GM19324 (cell line): ENCODE measurements at regions not wholly inside any gene's neighbourhood (a gene's known extent, or its start where the extent isn't known, plus 50 kb on each side); places are given as distances from the start of the nearest gene placed in this dataset.
"Not testable (repeated sequence)": the region's sequence is repeated elsewhere in the genome, so short reads cannot be mapped to it uniquely, and the experiment has no call there.

Source experiments
- ATAC-seq: cut with Tn5 transposase; IDR thresholded peaks from one replicate; pipeline ENCODE4 v1.9.1; 2021; ENCODE audit warnings: mild to moderate bottlenecking, moderate library complexity; ENCODE audit not compliant: unreplicated experiment, low FRiP score

GRCh38 chr2:35963824-35964223 lies 391.8 kb upstream of the CRIM1 start:
- no peak for ATAC-seq

GRCh38 chr2:35963357-35963756 lies 392.2 kb upstream of the CRIM1 start:
- ATAC-seq = no peak

GRCh38 chr2:35962585-35963146 lies 392.9 kb upstream of the CRIM1 start:
- ATAC-seq = no peak

GRCh38 chr2:35960596-35960995 lies 395.0 kb upstream of the CRIM1 start:
- no peak for ATAC-seq

- ATAC-seq = not testable (repeated sequence)
Observed at GRCh38 chr2:35957053-35957452, 398.5 kb upstream of the CRIM1 start.

- ATAC-seq = no peak
Observed at GRCh38 chr2:35946478-35946877, 409.1 kb upstream of the CRIM1 start.

- no peak for ATAC-seq
Observed at GRCh38 chr2:35938838-35939237, 416.7 kb upstream of the CRIM1 start.

- no peak for ATAC-seq
Observed at GRCh38 chr2:35933031-35933430, 422.5 kb upstream of the CRIM1 start.

GRCh38 chr2:35932276-35932963 lies 423.2 kb upstream of the CRIM1 start:
- no peak for ATAC-seq

- no peak for ATAC-seq
Observed at GRCh38 chr2:35931626-35932025, 424.0 kb upstream of the CRIM1 start.

- no peak for ATAC-seq
Observed at GRCh38 chr2:35931115-35931514, 424.5 kb upstream of the CRIM1 start.

GRCh38 chr2:35929551-35929950 lies 426.0 kb upstream of the CRIM1 start:
- no peak for ATAC-seq

GRCh38 chr2:35920061-35920460 lies 435.5 kb upstream of the CRIM1 start:
- no peak for ATAC-seq

- no peak for ATAC-seq
Observed at GRCh38 chr2:35915261-35915660, 440.3 kb upstream of the CRIM1 start.

GRCh38 chr2:35891936-35892335 lies 463.6 kb upstream of the CRIM1 start:
- ATAC-seq = no peak

- no peak for ATAC-seq
Observed at GRCh38 chr2:35891528-35891927, 464.1 kb upstream of the CRIM1 start.

- no peak for ATAC-seq
Observed at GRCh38 chr2:35887146-35887545, 468.4 kb upstream of the CRIM1 start.

GRCh38 chr2:35873921-35874320 lies 481.7 kb upstream of the CRIM1 start:
- no peak for ATAC-seq

- no peak for ATAC-seq
Observed at GRCh38 chr2:35871672-35872071, 483.9 kb upstream of the CRIM1 start.

- ATAC-seq = no peak
Observed at GRCh38 chr2:35870713-35871112, 484.9 kb upstream of the CRIM1 start.

- ATAC-seq = no peak
Observed at GRCh38 chr2:35864141-35864540, 491.4 kb upstream of the CRIM1 start.

GRCh38 chr2:35858216-35858615 lies 497.4 kb upstream of the CRIM1 start:
- ATAC-seq = no peak

GRCh38 chr2:35857498-35857897 lies 498.1 kb upstream of the CRIM1 start:
- no peak for ATAC-seq
